GM12875 (cell line): ENCODE measurements at regions not wholly inside any gene's neighbourhood (a gene's known extent, or its start where the extent isn't known, plus 50 kb on each side); places are given as distances from the start of the nearest gene placed in this dataset.

Experiments
- H3K4me3 ChIP-seq: one replicate; pipeline ENCODE4 v1.5.1; 2011; ENCODE audit warnings: low read depth, low read length, control low read depth
- CTCF ChIP-seq: IDR thresholded peaks from 2 replicates; pipeline ENCODE4 v1.5.1; 2011; ENCODE audit warnings: low read depth, mild to moderate bottlenecking, control low read depth, inconsistent platforms, low read length, moderate library complexity, borderline replicate concordance; ENCODE audit not compliant: insufficient read depth

GRCh38 chr2:156930423-156930822 lies 327.1 kb upstream of the GALNT5 start:
- no peak for TF ChIP-seq CTCF
- no peak overlapping the region for H3K4me3 ChIP-seq

- no peak overlapping the region for H3K4me3 ChIP-seq
- no peak for TF ChIP-seq CTCF
These were observed 323.8 kb upstream of the GALNT5 start for GRCh38 chr2:156933645-156934225.

GRCh38 chr2:156935616-156936015 lies 321.9 kb upstream of the GALNT5 start:
- H3K4me3 ChIP-seq: no peak overlapping the region
- no peak for TF ChIP-seq CTCF

- no peak overlapping the region for H3K4me3 ChIP-seq
- TF ChIP-seq CTCF: no peak
These were observed 320.1 kb upstream of the GALNT5 start for GRCh38 chr2:156937430-156937829.

- no peak for TF ChIP-seq CTCF
- H3K4me3 ChIP-seq: no peak overlapping the region
These were observed 312.6 kb upstream of the GALNT5 start for GRCh38 chr2:156944871-156945270.

- no peak for TF ChIP-seq CTCF
These were observed 310.2 kb upstream of the GALNT5 start for GRCh38 chr2:156947261-156947660.

GRCh38 chr2:156955701-156956100 lies 301.8 kb upstream of the GALNT5 start:
- no peak overlapping the region for H3K4me3 ChIP-seq
- TF ChIP-seq CTCF: no peak

More at GRCh38 chr2:156947261-156947660, 310.2 kb upstream of the GALNT5 start:
- H3K4me3 ChIP-seq: no peak overlapping the region
